ENCODE measurements at regions not wholly inside any gene's neighbourhood (a gene's known extent, or its start where the extent isn't known, plus 50 kb on each side); places are given as distances from the start of the nearest gene placed in this dataset.

DNA sequence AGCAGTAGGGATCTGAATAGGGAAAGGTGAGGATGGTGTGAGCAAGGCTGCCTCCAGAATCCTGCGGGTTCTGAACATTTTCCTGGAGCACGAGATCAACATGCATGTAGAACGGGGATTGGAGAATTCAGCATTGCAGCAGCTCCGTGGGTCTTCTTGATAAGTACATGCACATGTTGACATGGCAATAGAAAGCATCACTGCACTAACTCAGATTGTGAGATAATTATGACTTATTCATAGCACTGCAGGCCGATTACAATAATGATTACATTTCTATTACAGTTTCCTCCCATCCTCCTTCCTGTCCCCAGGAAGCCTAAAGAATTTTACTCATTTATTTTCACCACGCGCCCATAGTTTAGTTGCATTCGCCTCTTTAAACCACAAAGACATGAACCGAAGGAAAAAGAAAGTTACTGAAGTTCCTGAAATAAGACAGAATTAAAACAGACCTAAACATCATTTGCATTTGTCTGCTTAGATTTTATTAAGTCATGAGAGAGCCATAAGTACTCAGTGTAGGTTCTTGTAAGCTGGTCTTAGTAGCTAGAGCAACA lies 61.3 kb upstream of the ARX start:
- Mint-ChIP-seq H3K9me3 (ENCODE audit: unreplicated experiment) (no peaks in the 10 kb centered on the region), H3K27ac (ENCODE audit: unreplicated experiment) (no peak overlapping the region), H3K4me3 (ENCODE audit: unreplicated experiment) (no peak overlapping the region), H3K27me3 (ENCODE audit: unreplicated experiment) (peaks cover 14% of the 10 kb centered on the region), H3K36me3 (ENCODE audit: unreplicated experiment) (no peaks in the 10 kb centered on the region), H3K4me1 (ENCODE audit: unreplicated experiment) (no peaks in the 10 kb centered on the region)
- no peak for DNase-seq (ENCODE audit: extremely low spot score, unreplicated experiment)
- TF ChIP-seq, protein P1, sequence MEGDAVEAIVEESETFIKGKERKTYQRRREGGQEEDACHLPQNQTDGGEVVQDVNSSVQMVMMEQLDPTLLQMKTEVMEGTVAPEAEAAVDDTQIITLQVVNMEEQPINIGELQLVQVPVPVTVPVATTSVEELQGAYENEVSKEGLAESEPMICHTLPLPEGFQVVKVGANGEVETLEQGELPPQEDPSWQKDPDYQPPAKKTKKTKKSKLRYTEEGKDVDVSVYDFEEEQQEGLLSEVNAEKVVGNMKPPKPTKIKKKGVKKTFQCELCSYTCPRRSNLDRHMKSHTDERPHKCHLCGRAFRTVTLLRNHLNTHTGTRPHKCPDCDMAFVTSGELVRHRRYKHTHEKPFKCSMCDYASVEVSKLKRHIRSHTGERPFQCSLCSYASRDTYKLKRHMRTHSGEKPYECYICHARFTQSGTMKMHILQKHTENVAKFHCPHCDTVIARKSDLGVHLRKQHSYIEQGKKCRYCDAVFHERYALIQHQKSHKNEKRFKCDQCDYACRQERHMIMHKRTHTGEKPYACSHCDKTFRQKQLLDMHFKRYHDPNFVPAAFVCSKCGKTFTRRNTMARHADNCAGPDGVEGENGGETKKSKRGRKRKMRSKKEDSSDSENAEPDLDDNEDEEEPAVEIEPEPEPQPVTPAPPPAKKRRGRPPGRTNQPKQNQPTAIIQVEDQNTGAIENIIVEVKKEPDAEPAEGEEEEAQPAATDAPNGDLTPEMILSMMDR (IDR thresholded peaks at IDR 0.05), result no peak

DNA sequence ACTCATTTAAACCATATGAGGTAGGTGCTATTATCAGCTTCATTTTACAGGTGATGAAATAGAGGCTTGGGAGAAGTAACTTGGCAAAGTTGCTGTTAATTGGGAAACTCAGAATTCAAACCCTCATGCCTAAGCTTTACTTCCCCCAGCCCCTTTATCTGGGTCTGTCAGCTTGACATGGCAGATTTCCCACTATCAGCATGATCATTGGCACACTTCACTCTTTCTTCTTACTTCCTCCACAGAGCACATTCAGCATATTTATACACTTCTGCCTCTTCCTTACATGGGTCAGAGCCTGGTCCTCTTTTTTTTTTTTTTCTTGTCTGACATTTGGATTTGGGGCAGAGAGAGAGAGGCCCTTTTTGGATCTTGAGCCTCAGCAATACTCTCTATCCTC lies 56.5 kb upstream of the ARX start:
- no peaks in the 10 kb centered on the region for H3K36me3 Mint-ChIP-seq (ENCODE audit: unreplicated experiment)
- TF ChIP-seq, protein P1 (IDR thresholded peaks at IDR 0.05), result no peak
- no peak overlapping the region for H3K27ac Mint-ChIP-seq (ENCODE audit: unreplicated experiment)
- H3K27me3 Mint-ChIP-seq (ENCODE audit: unreplicated experiment), result peaks cover 16% of the 10 kb centered on the region
- no peak for DNase-seq (ENCODE audit: extremely low spot score, unreplicated experiment)
- no peaks in the 10 kb centered on the region for H3K9me3 Mint-ChIP-seq (ENCODE audit: unreplicated experiment)
- H3K4me1 Mint-ChIP-seq (ENCODE audit: unreplicated experiment), result peaks cover 3% of the 10 kb centered on the region
- H3K4me3 Mint-ChIP-seq (ENCODE audit: unreplicated experiment), result no peak overlapping the region

DNA sequence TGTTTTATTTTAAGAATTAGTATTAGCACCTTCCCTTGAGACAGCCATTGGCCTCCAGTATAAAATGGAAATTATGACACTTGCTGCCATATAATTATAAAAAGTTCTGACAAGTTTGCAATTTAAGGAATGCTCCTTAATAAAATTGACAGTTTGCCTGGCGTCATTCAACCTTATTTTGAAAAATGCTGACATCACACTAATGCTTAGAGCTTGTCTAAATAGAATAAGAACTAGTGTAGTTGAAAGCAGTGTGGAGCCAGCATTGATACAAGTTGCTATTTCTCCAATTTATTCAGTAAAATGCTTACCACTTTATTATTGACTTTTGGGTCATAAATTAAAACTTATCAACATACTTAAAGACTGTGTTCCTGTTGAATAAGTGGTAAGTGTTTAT lies 54.3 kb upstream of the ARX start:
- H3K27ac Mint-ChIP-seq (ENCODE audit: unreplicated experiment), result no peak overlapping the region
- no peak overlapping the region for H3K4me3 Mint-ChIP-seq (ENCODE audit: unreplicated experiment)
- TF ChIP-seq, protein P1 (IDR thresholded peaks at IDR 0.05), result no peak
- H3K36me3 Mint-ChIP-seq (ENCODE audit: unreplicated experiment), result no peaks in the 10 kb centered on the region
- DNase-seq (ENCODE audit: extremely low spot score, unreplicated experiment), result no peak
- H3K9me3 Mint-ChIP-seq (ENCODE audit: unreplicated experiment), result no peaks in the 10 kb centered on the region
- H3K27me3 Mint-ChIP-seq (ENCODE audit: unreplicated experiment), result peaks cover 23% of the 10 kb centered on the region
- H3K4me1 Mint-ChIP-seq (ENCODE audit: unreplicated experiment), result peaks cover 3% of the 10 kb centered on the region

DNA sequence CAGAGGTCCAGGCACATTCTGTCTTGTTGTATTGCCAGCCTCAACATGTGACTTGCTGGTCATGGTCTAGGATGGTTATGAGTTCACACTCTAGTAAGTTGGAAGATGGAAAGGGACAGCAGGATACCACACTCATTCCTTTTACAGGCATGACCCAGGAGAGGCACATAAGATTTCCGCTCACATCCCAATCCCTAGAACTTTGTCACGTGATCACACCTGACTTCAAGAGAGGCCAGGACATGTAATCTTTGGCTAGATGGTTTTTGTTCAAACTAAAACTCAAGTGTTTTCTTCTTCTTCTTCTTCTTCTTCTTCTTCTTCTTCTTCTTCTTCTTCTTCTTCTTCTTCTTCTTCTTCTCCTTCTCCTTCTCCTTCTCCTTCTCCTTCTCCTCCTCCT lies 53.4 kb upstream of the ARX start:
- TF ChIP-seq, protein P1 (IDR thresholded peaks at IDR 0.05), result no peak
- Mint-ChIP-seq H3K9me3 (ENCODE audit: unreplicated experiment) (no peaks in the 10 kb centered on the region), H3K4me3 (ENCODE audit: unreplicated experiment) (no peak overlapping the region), H3K27me3 (ENCODE audit: unreplicated experiment) (peaks cover 24% of the 10 kb centered on the region), H3K36me3 (ENCODE audit: unreplicated experiment) (no peaks in the 10 kb centered on the region), H3K4me1 (ENCODE audit: unreplicated experiment) (peaks cover 3% of the 10 kb centered on the region), H3K27ac (ENCODE audit: unreplicated experiment) (no peak overlapping the region)
- no peak for DNase-seq (ENCODE audit: extremely low spot score, unreplicated experiment)

DNA sequence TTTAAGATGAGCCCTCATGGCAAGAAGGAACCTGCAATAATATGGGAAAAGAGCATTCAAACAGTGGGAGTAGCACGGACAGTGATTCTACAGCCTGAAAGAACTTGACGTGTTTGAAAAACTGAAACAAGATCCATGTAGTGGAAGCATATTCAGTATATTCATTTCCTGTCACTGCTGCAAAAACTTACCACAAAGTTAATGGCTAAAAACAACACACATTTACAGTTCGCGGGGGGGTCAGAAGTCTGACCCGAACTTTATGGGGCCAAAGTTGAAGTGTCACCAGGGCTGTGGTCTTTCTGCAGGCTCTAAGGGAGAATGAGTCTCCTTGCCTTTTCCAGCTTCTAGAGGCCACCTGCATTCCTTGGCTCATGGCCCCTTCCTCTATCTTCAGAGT lies 52.6 kb upstream of the ARX start:
- no peak for DNase-seq (ENCODE audit: extremely low spot score, unreplicated experiment)
- Mint-ChIP-seq H3K4me1 (ENCODE audit: unreplicated experiment) (peaks cover 3% of the 10 kb centered on the region), H3K27me3 (ENCODE audit: unreplicated experiment) (peaks cover 29% of the 10 kb centered on the region), H3K9me3 (ENCODE audit: unreplicated experiment) (no peaks in the 10 kb centered on the region), H3K4me3 (ENCODE audit: unreplicated experiment) (no peak overlapping the region), H3K27ac (ENCODE audit: unreplicated experiment) (no peak overlapping the region), H3K36me3 (ENCODE audit: unreplicated experiment) (no peaks in the 10 kb centered on the region)
- TF ChIP-seq, protein P1 (IDR thresholded peaks at IDR 0.05), result no peak

Measured in osteocyte (in vitro differentiated cells).